H9 (cell line): ENCODE measurements at regions not wholly inside any gene's neighbourhood (a gene's known extent, or its start where the extent isn't known, plus 50 kb on each side); places are given as distances from the start of the nearest gene placed in this dataset.

Experiments
- DNase-seq: peaks from one replicate; pipeline ENCODE4 v3.0.0-alpha.2; 2017
- H2AFZ ChIP-seq: one replicate; pipeline ENCODE4 v1.6.1; 2013; ENCODE audit warnings: mild to moderate bottlenecking, low read length, control low read depth, moderate library complexity
- H2AK5ac ChIP-seq: 2 replicates; pipeline ENCODE4 v1.6.1; 2013; ENCODE audit warnings: low read length, control low read depth, mixed read lengths; ENCODE audit not compliant: insufficient read length
- H2BK120ac ChIP-seq: one replicate; pipeline ENCODE4 v1.6.1; 2013; ENCODE audit warnings: low read depth, mild to moderate bottlenecking, low read length, control low read depth, inconsistent platforms; ENCODE audit not compliant: poor library complexity, severe bottlenecking
- H2BK12ac ChIP-seq: 2 replicates; pipeline ENCODE4 v1.6.1; 2013; ENCODE audit warnings: low read length, control low read depth, mixed read lengths, low read depth; ENCODE audit not compliant: insufficient read length
- H2BK15ac ChIP-seq: 2 replicates; pipeline ENCODE4 v1.6.1; 2013; ENCODE audit warnings: low read depth, low read length, control low read depth
- H2BK20ac ChIP-seq: one replicate; pipeline ENCODE4 v1.6.1; 2013; ENCODE audit warnings: low read depth, mild to moderate bottlenecking, low read length, control low read depth, inconsistent platforms; ENCODE audit not compliant: poor library complexity, severe bottlenecking
- H2BK5ac ChIP-seq: 2 replicates; pipeline ENCODE4 v1.6.1; 2013; ENCODE audit warnings: low read length, control low read depth, mixed read lengths; ENCODE audit not compliant: insufficient read length
- H3K14ac ChIP-seq: 2 replicates; pipeline ENCODE4 v1.6.1; 2013; ENCODE audit warnings: low read length, control low read depth; ENCODE audit not compliant: insufficient read depth
- H3K18ac ChIP-seq: 2 replicates; pipeline ENCODE4 v1.6.1; 2013; ENCODE audit warnings: low read depth, mild to moderate bottlenecking, mixed read lengths, low read length, control low read depth; ENCODE audit not compliant: insufficient read length
- H3K23ac ChIP-seq: 2 replicates; pipeline ENCODE4 v1.6.1; 2013; ENCODE audit warnings: low read length, control low read depth, mixed read lengths, low read depth; ENCODE audit not compliant: insufficient read length
- H3K23me2 ChIP-seq: 2 replicates; pipeline ENCODE4 v1.6.1; 2013; ENCODE audit warnings: low read depth, mild to moderate bottlenecking, mixed read lengths, low read length, control low read depth; ENCODE audit not compliant: insufficient read length, poor library complexity, severe bottlenecking
- H3K27ac ChIP-seq: 2 replicates; pipeline ENCODE4 v1.5.1; 2013; ENCODE audit warnings: low read length, control low read depth, mixed read lengths, low read depth; ENCODE audit not compliant: insufficient read length
- H3K27me3 ChIP-seq: 2 replicates; pipeline ENCODE4 v1.6.1; 2013; ENCODE audit warnings: low read length, control low read depth, inconsistent platforms; ENCODE audit not compliant: insufficient read depth
- H3K4ac ChIP-seq: 2 replicates; pipeline ENCODE4 v1.6.1; 2013; ENCODE audit warnings: low read depth, mild to moderate bottlenecking, control low read depth, inconsistent platforms, low read length, moderate library complexity
- H3K4me1 ChIP-seq: 2 replicates; pipeline ENCODE4 v1.6.1; 2013; ENCODE audit warnings: low read length, control low read depth, inconsistent platforms; ENCODE audit not compliant: insufficient read depth
- H3K4me2 ChIP-seq: 2 replicates; pipeline ENCODE4 v1.6.1; 2013; ENCODE audit warnings: low read length, control low read depth, mixed read lengths; ENCODE audit not compliant: insufficient read length, insufficient read depth
- H3K56ac ChIP-seq: 2 replicates; pipeline ENCODE4 v1.6.1; 2013; ENCODE audit warnings: low read depth, mild to moderate bottlenecking, mixed read lengths, low read length, control low read depth; ENCODE audit not compliant: insufficient read length
- H3K79me1 ChIP-seq: 2 replicates; pipeline ENCODE4 v1.6.1; 2013; ENCODE audit warnings: low read depth, mild to moderate bottlenecking, moderate library complexity, low read length, control low read depth, inconsistent platforms; ENCODE audit not compliant: insufficient read depth, poor library complexity, severe bottlenecking
- H3K79me2 ChIP-seq: 2 replicates; pipeline ENCODE4 v1.6.1; 2013; ENCODE audit warnings: low read length, control low read depth, inconsistent platforms; ENCODE audit not compliant: insufficient read depth
- H3K9ac ChIP-seq: 2 replicates; pipeline ENCODE4 v1.6.1; 2013; ENCODE audit warnings: low read length, control low read depth, mixed read lengths; ENCODE audit not compliant: insufficient read length; ENCODE audit errors: extremely low read depth
- H3K9me3 ChIP-seq: one replicate; pipeline ENCODE4 v1.6.1; 2013; ENCODE audit warnings: low read depth, low read length, inconsistent platforms; ENCODE audit not compliant: control insufficient read depth
- H3T11ph ChIP-seq: one replicate; pipeline ENCODE4 v1.6.1; 2013; ENCODE audit warnings: mild to moderate bottlenecking, low read length, control low read depth, inconsistent platforms
- H4K20me1 ChIP-seq: one replicate; pipeline ENCODE4 v1.6.1; 2013; ENCODE audit not compliant: control insufficient read depth, insufficient read length, insufficient read depth
- H4K5ac ChIP-seq: 2 replicates; pipeline ENCODE4 v1.6.1; 2013; ENCODE audit warnings: low read depth, mild to moderate bottlenecking, mixed read lengths, low read length, control low read depth; ENCODE audit not compliant: insufficient read length
- H4K8ac ChIP-seq: replicated peaks from 2 replicates; pipeline ENCODE4 v1.6.1; 2013; ENCODE audit warnings: low read length, control low read depth, mixed read lengths, low read depth; ENCODE audit not compliant: insufficient read length
- H4K91ac ChIP-seq: 2 replicates; pipeline ENCODE4 v1.6.1; 2013; ENCODE audit warnings: low read depth, mild to moderate bottlenecking, moderate library complexity, mixed read lengths, low read length, control low read depth; ENCODE audit not compliant: insufficient read length
- H3K27ac Mint-ChIP-seq, 3 experiments: 2 replicates in 2 of 3; 3 replicates in 1 of 3; pipeline ENCODE4 v1.8.0; 2020 to 2021; ENCODE audit warnings: mixed read lengths in 3 of 3, mild to moderate bottlenecking in 1 of 3, moderate library complexity in 1 of 3
- H3K27me3 Mint-ChIP-seq: 2 replicates; pipeline ENCODE4 v1.8.0; 2021; ENCODE audit warnings: low read depth, mild to moderate bottlenecking, moderate library complexity, mixed read lengths
- H3K36me3 Mint-ChIP-seq, 3 experiments: 2 replicates in 2 of 3; 3 replicates in 1 of 3; pipeline ENCODE4 v1.8.0; 2020 to 2021; ENCODE audit warnings: low read depth in 3 of 3, mixed read lengths in 3 of 3; ENCODE audit not compliant: insufficient read depth in 1 of 3
- H3K4me1 Mint-ChIP-seq, 2 experiments: 2 replicates each; pipeline ENCODE4 v1.8.0; 2020; ENCODE audit warnings: mixed read lengths in 2 of 2
- H3K4me3 Mint-ChIP-seq, 2 experiments: 2 replicates in 1 of 2; 3 replicates in 1 of 2; pipeline ENCODE4 v1.8.0; 2020 to 2021; ENCODE audit warnings: mild to moderate bottlenecking in 2 of 2, mixed read lengths in 2 of 2, moderate library complexity in 1 of 2
- H3K9me3 Mint-ChIP-seq, 2 experiments: 2 replicates in 1 of 2; 3 replicates in 1 of 2; pipeline ENCODE4 v1.8.0; 2020; ENCODE audit warnings: mild to moderate bottlenecking in 2 of 2, mixed read lengths in 2 of 2, moderate library complexity in 1 of 2
- CTCF ChIP-seq: fragments of 200-600 bp; sonication (generic); conservative IDR thresholded peaks from 3 replicates; pipeline ENCODE4 v1.8.0; 2021; ENCODE audit warnings: antibody characterized with exemption, mild to moderate bottlenecking
- WGBS: extraction: QIAGEN DNeasy Blood & Tissue Kit; methylation state at CpG from one replicate; pipeline ENCODE4 v1.1.7; 2013; ENCODE audit warnings: missing lambda C conversion rate, low lambda C conversion rate, mixed read lengths; ENCODE audit not compliant: insufficient read length; ENCODE audit errors: extremely low coverage; 5-methylcytosine and 5-hydroxymethylcytosine counted together

GRCh38 chr2:121869873-121870272 lies 114.4 kb downstream of the TSN start:
- Histone ChIP-seq H3K27ac (no peak overlapping the region), H3K9ac (no peak overlapping the region), H4K91ac (no peak overlapping the region), H3T11ph (no peak overlapping the region), H2BK120ac (no peak overlapping the region), H3K23me2 (no peaks in the 10 kb centered on the region), H2BK15ac (no peak overlapping the region), H3K56ac (no peak overlapping the region), H2AK5ac (no peak overlapping the region), H3K79me2 (no peaks in the 10 kb centered on the region), H4K8ac (no peak overlapping the region), H4K20me1 (no peaks in the 10 kb centered on the region), H3K4ac (no peak overlapping the region), H2AFZ (no peak overlapping the region), H3K23ac (no peak overlapping the region), H2BK5ac (no peak overlapping the region), H3K4me1 (no peaks in the 10 kb centered on the region), H3K79me1 (no peaks in the 10 kb centered on the region), H2BK12ac (no peak overlapping the region), H3K27me3 (no peaks in the 10 kb centered on the region), H3K18ac (no peak overlapping the region), H3K9me3 (no peaks in the 10 kb centered on the region), H3K4me2 (no peak overlapping the region), H3K14ac (no peak overlapping the region), H4K5ac (no peak overlapping the region), H2BK20ac (no peak overlapping the region)
- no peak overlapping the region for H3K4me3 Mint-ChIP-seq
- H3K4me1 Mint-ChIP-seq, result peaks cover 17 to 18% of the 10 kb centered on the region in 2 experiments
- H3K9me3 Mint-ChIP-seq, result peaks cover 0 to 2% of the 10 kb centered on the region in 2 experiments; a peak in 1 of 5 replicates
- peaks cover 3% of the 10 kb centered on the region; the same call in 1 of the 2 replicates for H3K27me3 Mint-ChIP-seq
- no CpG with 5 or more reads among the region's 5 CpGs for WGBS
- no peak for TF ChIP-seq CTCF
- no peak for DNase-seq
- no peaks in the 10 kb centered on the region for H3K36me3 Mint-ChIP-seq
- no peak overlapping the region for H3K27ac Mint-ChIP-seq
